Aorta (tissue), 5 donors: ENCODE measurements at regions not wholly inside any gene's neighbourhood (a gene's known extent, or its start where the extent isn't known, plus 50 kb on each side); places are given as distances from the start of the nearest gene placed in this dataset.

Experiments used
- ATAC-seq: fragments of 200-7000 bp; cut with Tn5 transposase; one replicate; pipeline ENCODE4 v1.9.1; 2022; ENCODE audit warnings: moderate library complexity; ENCODE audit not compliant: low FRiP score
- DNase-seq, 2 donors: peaks; one replicate each; pipeline ENCODE4 v3.0.0-alpha.2; 2020
- H3K27ac ChIP-seq, 2 donors: one replicate each; pipeline ENCODE4 v1.5.1; 2013; ENCODE audit warnings: low read length in 2 of 2, mild to moderate bottlenecking in 2 of 2, moderate library complexity in 2 of 2, control low read depth in 1 of 2, inconsistent platforms in 1 of 2, low read depth in 1 of 2
- H3K27me3 ChIP-seq, 2 donors: one replicate each; pipeline ENCODE4 v1.6.1; 2013; ENCODE audit warnings: control low read depth in 1 of 2, low read length in 1 of 2, mild to moderate bottlenecking in 1 of 2, moderate library complexity in 1 of 2; ENCODE audit not compliant: insufficient read depth in 2 of 2, control insufficient read depth in 1 of 2
- H3K36me3 ChIP-seq, 2 donors: one replicate each; pipeline ENCODE4 v1.6.1; 2013; ENCODE audit warnings: control low read depth in 1 of 2, low read length in 1 of 2, mild to moderate bottlenecking in 1 of 2; ENCODE audit not compliant: insufficient read depth in 2 of 2, control insufficient read depth in 1 of 2
- H3K4me1 ChIP-seq, 2 donors: one replicate each; pipeline ENCODE4 v1.6.1; 2013; ENCODE audit warnings: low read length in 2 of 2, control low read depth in 1 of 2, mild to moderate bottlenecking in 1 of 2, moderate library complexity in 1 of 2; ENCODE audit not compliant: insufficient read depth in 2 of 2, control insufficient read depth in 1 of 2
- H3K4me3 ChIP-seq, 2 donors: one replicate each; pipeline ENCODE4 v1.5.1; 2013; ENCODE audit warnings: low read length in 2 of 2, control low read depth in 1 of 2, mild to moderate bottlenecking in 1 of 2
- H3K9me3 ChIP-seq: one replicate; pipeline ENCODE4 v1.6.1; 2013; ENCODE audit warnings: mild to moderate bottlenecking, low read length; ENCODE audit not compliant: control insufficient read depth
- WGBS, 2 donors: extraction: QIAGEN DNeasy Blood & Tissue Kit; methylation state at CpG; one replicate each; pipeline ENCODE4 v1.1.7; 2013; 5-methylcytosine and 5-hydroxymethylcytosine counted together
- intact Hi-C, 2 donors: fragments of 100-400 bp; cut with DNase I; formaldehyde crosslinking; loops; one replicate each; pipeline versions ENCODE4 v1.14.2 to v1.15.0; 2022
- donor health status: healthy with polysubstance abuse.
- donor health status: Bipolar disorder and iron deficiency.
- donor health status: DM: no; HTN: no; CAD: no.
- donor health status: DM: no; HTN: no; CAD: no.
- donor health status: DM: yes; HTN: yes; CAD: no.

GRCh38 chr12:18853570-18854366 lies 115.8 kb downstream of the CAPZA3 start:
- no peaks in the 10 kb centered on the region for H3K4me1 ChIP-seq
- H3K4me3 ChIP-seq: no peak overlapping the region
- no peaks in the 10 kb centered on the region for H3K27me3 ChIP-seq
- intact Hi-C loops: no loop called here
- H3K36me3 ChIP-seq: no peaks in the 10 kb centered on the region
- WGBS, 2 donors: 78 to 81% methylated on average over 6 of the region's 6 CpGs
- no peak overlapping the region for H3K27ac ChIP-seq
- DNase-seq (no peak), ATAC-seq (no peak)
- no peaks in the 10 kb centered on the region for H3K9me3 ChIP-seq

GRCh38 chr12:18857656-18858055 lies 119.7 kb downstream of the CAPZA3 start:
- no peak overlapping the region for H3K27ac ChIP-seq
- intact Hi-C loops: no loop called here
- H3K9me3 ChIP-seq: no peaks in the 10 kb centered on the region
- H3K27me3 ChIP-seq: no peaks in the 10 kb centered on the region
- H3K4me1 ChIP-seq: no peaks in the 10 kb centered on the region
- DNase-seq (no peak), ATAC-seq (no peak)
- H3K36me3 ChIP-seq: no peaks in the 10 kb centered on the region
- no peak overlapping the region for H3K4me3 ChIP-seq

GRCh38 chr12:18859400-18859799 lies 121.5 kb downstream of the CAPZA3 start:
- no peaks in the 10 kb centered on the region for H3K36me3 ChIP-seq
- 41 to 42% methylated on average over 1 of the region's 1 CpG for WGBS, 2 donors
- ATAC-seq: no peak
- intact Hi-C loops: no loop called here
- no peak for DNase-seq
- H3K27me3 ChIP-seq: no peaks in the 10 kb centered on the region
- no peak overlapping the region for H3K27ac ChIP-seq
- no peaks in the 10 kb centered on the region for H3K4me1 ChIP-seq
- H3K4me3 ChIP-seq: no peak overlapping the region
- H3K9me3 ChIP-seq: no peaks in the 10 kb centered on the region

- no peaks in the 10 kb centered on the region for H3K27me3 ChIP-seq
- DNase-seq: no peak
- H3K36me3 ChIP-seq: no peaks in the 10 kb centered on the region
- no peak overlapping the region for H3K4me3 ChIP-seq
- intact Hi-C loops: no loop called here
- H3K27ac ChIP-seq: no peak overlapping the region
- no peak for ATAC-seq
- H3K4me1 ChIP-seq: no peaks in the 10 kb centered on the region
- no peaks in the 10 kb centered on the region for H3K9me3 ChIP-seq
- WGBS, 2 donors: 69 to 80% methylated on average over 3 of the region's 3 CpGs
Measured at GRCh38 chr12:18861287-18861858, 123.5 kb downstream of the CAPZA3 start.

GRCh38 chr12:18863769-18864500 lies 126.0 kb downstream of the CAPZA3 start:
- Histone ChIP-seq H3K27ac (no peak overlapping the region), H3K4me1 (no peaks in the 10 kb centered on the region), H3K36me3 (no peaks in the 10 kb centered on the region), H3K4me3 (no peak overlapping the region), H3K27me3 (no peaks in the 10 kb centered on the region), H3K9me3 (no peaks in the 10 kb centered on the region)
- intact Hi-C loops: no loop called here
- ATAC-seq (no peak), DNase-seq (no peak)
- WGBS, 2 donors: 67 to 76% methylated on average over 3 of the region's 3 CpGs

- DNase-seq (no peak), ATAC-seq (peak; percentile 22)
- Histone ChIP-seq H3K27ac (no peak overlapping the region), H3K4me3 (no peak overlapping the region), H3K4me1 (no peaks in the 10 kb centered on the region), H3K36me3 (no peaks in the 10 kb centered on the region), H3K27me3 (no peaks in the 10 kb centered on the region), H3K9me3 (no peaks in the 10 kb centered on the region)
- intact Hi-C loops: no loop called here
- WGBS, 2 donors: 59 to 62% methylated on average over 5 of the region's 5 CpGs
Measured at GRCh38 chr12:18864900-18865561, 127.1 kb downstream of the CAPZA3 start.

GRCh38 chr12:18868717-18869116 lies 130.8 kb downstream of the CAPZA3 start:
- ATAC-seq: no peak
- Histone ChIP-seq H3K27ac (no peak overlapping the region), H3K36me3 (no peaks in the 10 kb centered on the region), H3K9me3 (no peaks in the 10 kb centered on the region), H3K4me1 (no peaks in the 10 kb centered on the region), H3K4me3 (no peak overlapping the region), H3K27me3 (no peaks in the 10 kb centered on the region)
- intact Hi-C loops: no loop called here
- no peak for DNase-seq
- 37 to 44% methylated on average over 2 of the region's 2 CpGs for WGBS, 2 donors

- 56 to 84% methylated on average over 2 of the region's 2 CpGs for WGBS, 2 donors
- DNase-seq (no peak), ATAC-seq (no peak)
- no peak overlapping the region for H3K27ac ChIP-seq
- no peaks in the 10 kb centered on the region for H3K27me3 ChIP-seq
- H3K4me1 ChIP-seq: peaks cover 0 to 2% of the 10 kb centered on the region in 2 donors
- no peaks in the 10 kb centered on the region for H3K36me3 ChIP-seq
- intact Hi-C loops: no loop called here
- H3K9me3 ChIP-seq: no peaks in the 10 kb centered on the region
- H3K4me3 ChIP-seq: no peak overlapping the region
Measured at GRCh38 chr12:18872770-18873169, 134.9 kb downstream of the CAPZA3 start.
